ENCODE measurements at regions not wholly inside any gene's neighbourhood (a gene's known extent, or its start where the extent isn't known, plus 50 kb on each side); places are given as distances from the start of the nearest gene placed in this dataset.

DNA sequence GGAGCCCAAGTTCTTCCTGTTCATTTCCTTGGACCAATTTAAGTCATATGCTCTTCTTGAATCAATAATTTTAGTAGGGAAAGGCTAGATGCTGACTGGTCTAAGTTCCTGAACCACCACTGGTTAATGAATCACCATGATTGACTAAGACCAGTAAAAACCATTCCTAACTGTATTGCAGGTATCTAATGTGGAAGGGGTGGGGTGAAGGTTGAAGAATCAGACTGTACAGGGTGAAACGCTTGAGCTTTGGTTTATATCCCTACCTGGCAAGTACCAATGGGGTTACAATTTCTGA lies 100.1 kb downstream of the DYRK2 start:
- no peak for DNase-seq (ENCODE audit: low spot score)
- in situ Hi-C loops (cut with MboI; ENCODE audit: low pct_unique_long_range_greater_than_20kb, low sequenced_read_pairs, unreplicated experiment): no loop called here
- TF ChIP-seq, protein P1, sequence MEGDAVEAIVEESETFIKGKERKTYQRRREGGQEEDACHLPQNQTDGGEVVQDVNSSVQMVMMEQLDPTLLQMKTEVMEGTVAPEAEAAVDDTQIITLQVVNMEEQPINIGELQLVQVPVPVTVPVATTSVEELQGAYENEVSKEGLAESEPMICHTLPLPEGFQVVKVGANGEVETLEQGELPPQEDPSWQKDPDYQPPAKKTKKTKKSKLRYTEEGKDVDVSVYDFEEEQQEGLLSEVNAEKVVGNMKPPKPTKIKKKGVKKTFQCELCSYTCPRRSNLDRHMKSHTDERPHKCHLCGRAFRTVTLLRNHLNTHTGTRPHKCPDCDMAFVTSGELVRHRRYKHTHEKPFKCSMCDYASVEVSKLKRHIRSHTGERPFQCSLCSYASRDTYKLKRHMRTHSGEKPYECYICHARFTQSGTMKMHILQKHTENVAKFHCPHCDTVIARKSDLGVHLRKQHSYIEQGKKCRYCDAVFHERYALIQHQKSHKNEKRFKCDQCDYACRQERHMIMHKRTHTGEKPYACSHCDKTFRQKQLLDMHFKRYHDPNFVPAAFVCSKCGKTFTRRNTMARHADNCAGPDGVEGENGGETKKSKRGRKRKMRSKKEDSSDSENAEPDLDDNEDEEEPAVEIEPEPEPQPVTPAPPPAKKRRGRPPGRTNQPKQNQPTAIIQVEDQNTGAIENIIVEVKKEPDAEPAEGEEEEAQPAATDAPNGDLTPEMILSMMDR (IDR thresholded peaks at IDR 0.05; ENCODE audit: extremely low read depth, insufficient read depth, missing control alignments): no peak

DNA sequence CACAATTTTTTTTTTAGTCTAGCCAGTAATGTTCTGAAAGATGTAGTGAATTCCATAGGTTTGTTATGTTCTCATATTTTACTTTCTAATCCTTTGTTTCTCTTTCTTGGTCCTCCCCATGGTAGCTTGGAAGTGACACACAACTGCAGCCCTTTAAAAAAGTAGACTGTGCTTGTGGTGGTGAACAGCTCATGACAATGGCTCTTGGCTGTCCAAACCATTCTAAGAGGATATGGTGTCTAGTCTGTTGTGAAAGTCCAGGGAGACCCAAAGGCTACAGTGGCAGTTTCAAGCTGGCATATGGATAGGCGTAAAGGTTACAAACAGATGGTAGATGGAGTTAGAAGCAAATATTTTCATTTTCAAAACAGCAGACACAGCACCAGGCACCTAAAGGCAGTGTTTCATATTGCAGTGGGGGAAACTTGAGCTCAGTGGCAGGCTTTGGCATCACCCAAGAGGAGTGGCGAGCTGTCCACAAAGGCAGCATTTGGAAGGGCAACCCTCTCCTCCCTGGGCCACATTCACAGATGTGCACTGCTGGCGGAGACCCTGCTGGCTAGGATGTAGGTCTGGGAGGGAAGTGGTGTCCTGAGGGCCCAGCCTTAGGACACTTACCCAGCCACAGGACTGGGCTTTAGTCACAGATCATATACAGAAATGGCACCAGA lies 102.1 kb downstream of the DYRK2 start:
- TF ChIP-seq, protein P1 (IDR thresholded peaks at IDR 0.05; ENCODE audit: extremely low read depth, insufficient read depth, missing control alignments): no peak
- no peak for DNase-seq (ENCODE audit: low spot score)
- in situ Hi-C loops (cut with MboI; ENCODE audit: low pct_unique_long_range_greater_than_20kb, low sequenced_read_pairs, unreplicated experiment): no loop called here

GRCh38 chr12:67751381-67751928 lies 102.9 kb downstream of the DYRK2 start:
- in situ Hi-C loops (cut with MboI; ENCODE audit: low pct_unique_long_range_greater_than_20kb, low sequenced_read_pairs, unreplicated experiment): no loop called here
- TF ChIP-seq, protein P1 (IDR thresholded peaks at IDR 0.05; ENCODE audit: extremely low read depth, insufficient read depth, missing control alignments): no peak
- DNase-seq (ENCODE audit: low spot score): no peak

DNA sequence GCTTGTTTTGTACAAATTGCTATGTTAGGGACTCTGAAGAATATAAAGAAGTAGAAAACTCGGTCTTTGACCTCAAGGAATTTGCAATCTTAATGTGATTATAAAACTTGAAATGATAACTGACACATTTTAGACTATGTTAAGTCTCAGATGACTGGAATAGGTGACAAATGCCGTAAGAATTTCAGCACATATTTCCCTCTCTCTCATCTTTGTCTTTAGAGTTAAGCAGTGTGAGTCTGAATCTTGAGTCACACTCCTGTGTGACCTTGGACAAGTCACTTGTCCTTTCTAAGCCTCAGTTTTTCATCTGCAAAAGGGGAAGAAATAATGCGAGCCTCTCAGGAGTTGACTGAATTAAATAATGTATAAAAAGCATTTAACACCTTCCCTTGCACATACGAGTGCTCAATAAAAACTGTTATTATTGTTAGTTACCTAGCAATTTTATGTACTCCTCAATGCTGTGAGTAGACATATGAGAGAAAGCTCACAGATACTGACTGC lies 103.7 kb downstream of the DYRK2 start:
- no peak for DNase-seq (ENCODE audit: low spot score)
- TF ChIP-seq, protein P1 (IDR thresholded peaks at IDR 0.05; ENCODE audit: extremely low read depth, insufficient read depth, missing control alignments): no peak
- in situ Hi-C loops (cut with MboI; ENCODE audit: low pct_unique_long_range_greater_than_20kb, low sequenced_read_pairs, unreplicated experiment): no loop called here

DNA sequence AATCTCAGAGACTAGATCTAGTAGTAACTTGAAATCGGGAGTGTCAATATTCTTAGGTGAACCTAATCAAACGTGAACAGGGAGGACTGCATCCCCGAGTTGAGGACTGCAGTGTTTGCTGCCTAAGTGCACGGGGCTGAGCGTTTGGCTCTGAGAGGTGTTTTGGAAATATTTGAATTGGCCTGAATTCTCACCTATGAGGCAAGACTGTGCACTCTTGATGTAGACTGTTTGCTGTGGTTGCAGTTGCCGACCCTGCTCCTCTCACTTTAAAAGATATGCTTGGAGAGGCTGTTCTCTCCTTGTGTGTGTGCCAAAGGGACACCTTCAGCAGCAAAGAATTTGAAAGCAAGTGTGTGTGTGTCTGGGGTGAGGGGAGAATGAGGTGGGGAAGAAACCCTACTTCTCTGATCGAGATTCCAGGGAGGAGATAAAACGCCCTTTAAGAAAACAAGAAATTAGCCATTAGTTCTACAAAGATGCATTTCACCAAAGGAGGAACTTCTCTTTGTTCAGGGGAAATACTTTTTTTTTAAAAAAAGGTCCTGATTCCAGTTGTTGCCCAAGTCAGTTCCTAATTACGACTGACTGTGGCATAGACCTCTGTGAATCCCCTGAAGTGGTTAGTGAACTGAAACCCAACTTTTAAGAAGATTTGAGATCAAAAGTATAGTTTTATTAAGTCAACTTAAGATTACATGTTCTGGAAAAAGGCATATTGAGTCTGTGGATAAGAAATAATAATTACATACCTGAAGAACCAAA lies 106.6 kb downstream of the DYRK2 start:
- no peak for DNase-seq (ENCODE audit: low spot score)
- TF ChIP-seq, protein P1 (IDR thresholded peaks at IDR 0.05; ENCODE audit: extremely low read depth, insufficient read depth, missing control alignments): no peak
- in situ Hi-C loops (cut with MboI; ENCODE audit: low pct_unique_long_range_greater_than_20kb, low sequenced_read_pairs, unreplicated experiment): no loop called here

GRCh38 chr12:67757651-67758050 lies 109.1 kb downstream of the DYRK2 start:
- in situ Hi-C loops (cut with MboI; ENCODE audit: low pct_unique_long_range_greater_than_20kb, low sequenced_read_pairs, unreplicated experiment): no loop called here
- TF ChIP-seq, protein P1 (IDR thresholded peaks at IDR 0.05; ENCODE audit: extremely low read depth, insufficient read depth, missing control alignments): no peak
- DNase-seq (ENCODE audit: low spot score): no peak
